GM12878 (cell line): ENCODE measurements at regions not wholly inside any gene's neighbourhood (a gene's known extent, or its start where the extent isn't known, plus 50 kb on each side); places are given as distances from the start of the nearest gene placed in this dataset.

ENCODE experiments used
- ATAC-seq: fragments of 200-7000 bp; cut with Tn5 transposase; 3 replicates; pipeline ENCODE4 v1.9.1; 2020; ENCODE audit warnings: mild to moderate bottlenecking, moderate library complexity
- BruUV-seq: library from RNA; stranded (reverse); fragments of 400-500 nt; replicated peaks from 2 replicates; lab custom pipeline; 2021; lab: Mats Ljungman, UMichigan
- CTCF ChIA-PET: fragments of 300-600 bp; sonication (Branson Sonifier 250); formaldehyde crosslinking; extraction: SDS; loops from one replicate; lab custom pipeline; 2021; ENCODE audit warnings: inconsistent platforms; lab: Yijun Ruan, JAX
- POLR2A ChIA-PET: fragments of 350-600 bp; formaldehyde crosslinking; extraction: SDS; loops from one replicate; lab custom pipeline; 2021; ENCODE audit warnings: inconsistent platforms; lab: Charles Lee
- RAD21 ChIA-PET: fragments of 300-600 bp; sonication (Branson Sonifier 250); formaldehyde crosslinking; loops from one replicate; lab custom pipeline; 2023; ENCODE audit warnings: antibody characterized with exemption; ENCODE audit not compliant: unreplicated experiment; lab: Charles Lee
- SMC1A ChIA-PET: fragments of 300-600 bp; sonication (Branson Sonifier 250); formaldehyde crosslinking; loops from one replicate; lab custom pipeline; 2023; ENCODE audit not compliant: unreplicated experiment, uncharacterized antibody; lab: Charles Lee
- DNase-seq: peaks from one replicate; pipeline ENCODE4 v3.0.0-alpha.2; 2011; ENCODE audit warnings: low read depth, low spot score
- FAIRE-seq: peaks from 3 replicates; lab custom pipeline; 2011; peaks lifted over from hg19 to GRCh38; lab: Jason Lieb, UNC
- H2AFZ ChIP-seq: 2 replicates; pipeline ENCODE4 v1.6.0; 2011; ENCODE audit warnings: low read depth, low read length, control low read depth; ENCODE audit not compliant: control insufficient read depth
- H3K27ac ChIP-seq: 2 replicates; pipeline ENCODE4 v1.5.1; 2011; ENCODE audit warnings: control low read depth; ENCODE audit not compliant: control insufficient read depth, insufficient read depth
- H3K27me3 ChIP-seq, 2 experiments: replicated peaks in 1 of 2; 2 replicates each; pipeline versions ENCODE4 v1.6.0 to v1.6.1; 2011; ENCODE audit warnings: low read length in 1 of 2; ENCODE audit not compliant: control insufficient read depth in 2 of 2, insufficient read depth in 2 of 2
- H3K36me3 ChIP-seq, 2 experiments: 2 replicates each; pipeline ENCODE4 v1.5.1; 2011; ENCODE audit warnings: low read length in 1 of 2; ENCODE audit not compliant: control insufficient read depth in 2 of 2, insufficient read depth in 2 of 2
- H3K4me1 ChIP-seq: 2 replicates; pipeline ENCODE4 v1.6.1; 2011; ENCODE audit warnings: mild to moderate bottlenecking, low read length, moderate library complexity, mixed read lengths; ENCODE audit not compliant: control insufficient read depth, insufficient read depth
- H3K4me2 ChIP-seq: 2 replicates; pipeline ENCODE4 v1.6.0; 2011; ENCODE audit warnings: control low read depth; ENCODE audit not compliant: control insufficient read depth, insufficient read depth
- H3K4me3 ChIP-seq: fragments of 200-600 bp; sonication (generic); 2 replicates; pipeline ENCODE4 v1.5.1; 2016
- H3K79me2 ChIP-seq: 2 replicates; pipeline ENCODE4 v1.6.0; 2011; ENCODE audit warnings: low read length; ENCODE audit not compliant: control insufficient read depth, insufficient read depth
- H3K9ac ChIP-seq: 2 replicates; pipeline ENCODE4 v1.8.0; 2011; ENCODE audit warnings: low read length, control low read depth, mixed read lengths; ENCODE audit not compliant: control insufficient read depth, insufficient read depth
- H3K9me3 ChIP-seq: replicated peaks from 3 replicates; pipeline ENCODE4 v1.5.1; 2011; ENCODE audit warnings: mild to moderate bottlenecking, low read length; ENCODE audit not compliant: control insufficient read depth, insufficient read depth
- H4K20me1 ChIP-seq: 2 replicates; pipeline ENCODE4 v1.6.0; 2011; ENCODE audit not compliant: control insufficient read depth, insufficient read depth
- DPF2 ChIP-seq: fragments of 450-650 bp; IDR thresholded peaks from 2 replicates; pipeline ENCODE4 v1.6.1; 2017; ENCODE audit warnings: mild to moderate bottlenecking
- E4F1 ChIP-seq: fragments of 450-650 bp; IDR thresholded peaks from 2 replicates; pipeline ENCODE4 v1.6.1; 2018; ENCODE audit warnings: borderline replicate concordance, mild to moderate bottlenecking; ENCODE audit not compliant: partially characterized antibody
- GABPA ChIP-seq: IDR thresholded peaks from 2 replicates; pipeline ENCODE4 v1.6.1; 2014; ENCODE audit warnings: antibody characterized with exemption, low read depth, mild to moderate bottlenecking, inconsistent platforms
- MAX ChIP-seq: IDR thresholded peaks from 2 replicates; pipeline ENCODE4 v1.6.1; 2012; ENCODE audit warnings: low read depth, low read length, improper control_type of control experiment
- MTA2 ChIP-seq: fragments of 450-650 bp; IDR thresholded peaks from 2 replicates; pipeline ENCODE4 v1.6.1; 2016; ENCODE audit warnings: low read depth, mild to moderate bottlenecking, moderate library complexity
- NR2F1 ChIP-seq: fragments of 450-650 bp; conservative IDR thresholded peaks from 2 replicates; pipeline ENCODE4 v1.6.1; 2017; ENCODE audit warnings: mild to moderate bottlenecking
- POLR2AphosphoS5 ChIP-seq: IDR thresholded peaks from 2 replicates; pipeline ENCODE4 v1.6.1; 2011; ENCODE audit warnings: mild to moderate bottlenecking, low read length, inconsistent platforms
- RAD21 ChIP-seq: IDR thresholded peaks from 2 replicates; pipeline ENCODE4 v1.6.1; 2011; ENCODE audit warnings: mild to moderate bottlenecking, low read depth, low read length, moderate library complexity; ENCODE audit not compliant: insufficient read depth
- RAD51 ChIP-seq: fragments of 450-650 bp; IDR thresholded peaks from 2 replicates; pipeline ENCODE4 v1.6.1; 2016; ENCODE audit warnings: moderate library complexity, mild to moderate bottlenecking, inconsistent platforms
- RB1 ChIP-seq: fragments of 450-650 bp; formaldehyde crosslinking; IDR thresholded peaks from 2 replicates; pipeline ENCODE4 v1.6.1; 2017; ENCODE audit warnings: mild to moderate bottlenecking, borderline replicate concordance
- RCOR1 ChIP-seq: conservative IDR thresholded peaks from 2 replicates; pipeline ENCODE4 v1.6.1; 2012; ENCODE audit warnings: low read depth, low read length, improper control_type of control experiment
- SMC3 ChIP-seq: IDR thresholded peaks from 2 replicates; pipeline ENCODE4 v1.6.1; 2011; ENCODE audit warnings: low read length, improper control_type of control experiment, borderline replicate concordance
- STAT1 ChIP-seq: fragments of 450-650 bp; conservative IDR thresholded peaks from 2 replicates; pipeline ENCODE4 v1.6.1; 2014; ENCODE audit warnings: antibody characterized with exemption, mild to moderate bottlenecking
- TBL1XR1 ChIP-seq: IDR thresholded peaks from 2 replicates; pipeline ENCODE4 v1.6.1; 2012; ENCODE audit warnings: low read depth, low read length, improper control_type of control experiment
- WGBS: methylation state at CpG from one replicate; pipeline ENCODE4 v1.1.6; 2016; ENCODE audit warnings: low lambda C conversion rate; ENCODE audit not compliant: insufficient replicate concordance, insufficient coverage; ENCODE audit errors: missing lambda C conversion rate; 5-methylcytosine and 5-hydroxymethylcytosine counted together
- in situ Hi-C: fragments of 300-500 bp; cut with MboI; formaldehyde crosslinking; loops from 9 replicates; pipeline ENCODE4 v1.14.3; 2018; ENCODE audit warnings: mixed read lengths
- intact Hi-C: fragments of 100-400 bp; cut with micrococcal nuclease; formaldehyde crosslinking; loops from one replicate; pipeline ENCODE4 v1.14.2; 2022; ENCODE audit not compliant: unreplicated experiment
- TF ChIP-seq, protein P1 (sequence below), 3 experiments: IDR thresholded peaks in 2 of 3; conservative IDR thresholded peaks in 1 of 3; 2 replicates each; pipeline ENCODE4 v1.5.1; 2011; ENCODE audit warnings: low read depth in 3 of 3, low read length in 3 of 3, mild to moderate bottlenecking in 3 of 3, control low read depth in 2 of 3, moderate library complexity in 2 of 3, inconsistent platforms in 1 of 3, mixed read lengths in 1 of 3; ENCODE audit not compliant: control insufficient read depth in 2 of 3, insufficient read depth in 1 of 3; ENCODE audit errors: extremely low read depth in 1 of 3

DNA sequence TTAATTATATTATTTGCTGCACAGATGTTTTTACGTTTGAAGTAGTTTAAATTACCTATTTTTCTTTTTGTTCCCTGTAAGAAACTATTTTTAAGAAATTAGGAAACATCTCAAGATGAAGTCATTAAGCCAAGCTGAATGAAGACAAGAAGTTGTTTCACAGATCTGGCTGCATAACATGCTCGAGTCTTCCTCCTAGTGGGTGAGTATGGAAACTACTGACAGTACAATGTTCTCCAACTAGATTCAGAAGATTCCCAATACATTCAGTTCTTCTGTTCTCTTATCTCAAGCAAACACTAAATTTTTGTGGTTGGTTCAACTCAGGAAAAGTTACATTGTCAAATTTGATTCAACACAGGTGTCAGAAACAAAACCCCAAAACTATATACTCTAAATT, 256.8 kb upstream of the VCX start:
- TF ChIP-seq POLR2AphosphoS5 (no peak), STAT1 (no peak), DPF2 (no peak), RAD21 (peak; percentile 80), GABPA (no peak), TBL1XR1 (no peak), RCOR1 (no peak), MAX (no peak), RB1 (no peak), RAD51 (no peak), NR2F1 (no peak), SMC3 (peak; percentile 73; the same call in 1 of the 2 replicates), E4F1 (no peak), MTA2 (no peak)
- TF ChIP-seq, protein P1, sequence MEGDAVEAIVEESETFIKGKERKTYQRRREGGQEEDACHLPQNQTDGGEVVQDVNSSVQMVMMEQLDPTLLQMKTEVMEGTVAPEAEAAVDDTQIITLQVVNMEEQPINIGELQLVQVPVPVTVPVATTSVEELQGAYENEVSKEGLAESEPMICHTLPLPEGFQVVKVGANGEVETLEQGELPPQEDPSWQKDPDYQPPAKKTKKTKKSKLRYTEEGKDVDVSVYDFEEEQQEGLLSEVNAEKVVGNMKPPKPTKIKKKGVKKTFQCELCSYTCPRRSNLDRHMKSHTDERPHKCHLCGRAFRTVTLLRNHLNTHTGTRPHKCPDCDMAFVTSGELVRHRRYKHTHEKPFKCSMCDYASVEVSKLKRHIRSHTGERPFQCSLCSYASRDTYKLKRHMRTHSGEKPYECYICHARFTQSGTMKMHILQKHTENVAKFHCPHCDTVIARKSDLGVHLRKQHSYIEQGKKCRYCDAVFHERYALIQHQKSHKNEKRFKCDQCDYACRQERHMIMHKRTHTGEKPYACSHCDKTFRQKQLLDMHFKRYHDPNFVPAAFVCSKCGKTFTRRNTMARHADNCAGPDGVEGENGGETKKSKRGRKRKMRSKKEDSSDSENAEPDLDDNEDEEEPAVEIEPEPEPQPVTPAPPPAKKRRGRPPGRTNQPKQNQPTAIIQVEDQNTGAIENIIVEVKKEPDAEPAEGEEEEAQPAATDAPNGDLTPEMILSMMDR (IDR thresholded peaks at IDR 0.05 in 2 of 3, conservative IDR thresholded peaks at IDR 0.05 in 1 of 3; ENCODE audit: control insufficient read depth in 2 of 3, extremely low read depth in 1 of 3, insufficient read depth in 1 of 3, low read depth in 3 of 3, low read length in 3 of 3): peak; percentile 53 to 67 (median 55); a peak in 5 of 6 replicates
- no TSS peak for BruUV-seq
- H3K4me2 ChIP-seq: no peak overlapping the region
- H3K27me3 ChIP-seq: no peaks in the 10 kb centered on the region
- DNase-seq (no peak), ATAC-seq (peak; percentile 67; the same call in 2 of the 3 replicates), FAIRE-seq (peak; percentile 70)
- CTCF ChIA-PET: interaction anchor here (0.6 to 1.0 kb wide), 6 partner anchors 393 to 538 kb away, joined by 3 to 4 read pairs (median 3); no protein-coding TSS in a partner anchor
- H3K36me3 ChIP-seq: no peaks in the 10 kb centered on the region
- no peaks in the 10 kb centered on the region for H4K20me1 ChIP-seq
- H3K9ac ChIP-seq: no peak overlapping the region
- WGBS: 3% methylated on average over 2 of the region's 2 CpGs
- H3K9me3 ChIP-seq: no peaks in the 10 kb centered on the region
- no peaks in the 10 kb centered on the region for H3K79me2 ChIP-seq
- RAD21 ChIA-PET: interaction anchor here (1.3 to 1.4 kb wide), 2 partner anchors 396 to 454 kb away, joined by 3 read pairs; no protein-coding TSS in a partner anchor
- intact Hi-C loops: loop anchor here (1.0 to 5.0 kb wide), 4 partner anchors 341 to 1565 kb away; partner anchors contain the start of gene PNPLA4
- in situ Hi-C loops: no loop called here
- no peak overlapping the region for H2AFZ ChIP-seq
- POLR2A ChIA-PET: no interaction called here
- H3K4me1 ChIP-seq: no peaks in the 10 kb centered on the region
- H3K4me3 ChIP-seq: no peak overlapping the region
- SMC1A ChIA-PET: interaction anchor here (0.6 to 1.4 kb wide), 2 partner anchors 352 to 456 kb away, joined by 3 to 4 read pairs; no protein-coding TSS in a partner anchor
- H3K27ac ChIP-seq: no peak overlapping the region
